H1 (cell line): ENCODE measurements at regions not wholly inside any gene's neighbourhood (a gene's known extent, or its start where the extent isn't known, plus 50 kb on each side); places are given as distances from the start of the nearest gene placed in this dataset.

Experiments
- CTCF ChIP-seq, 3 experiments: IDR thresholded peaks; 1 replicate in 2 of 3; 2 replicates in 1 of 3; pipeline versions ENCODE4 v1.5.1 to v1.6.1; 2011; ENCODE audit warnings: low read length in 3 of 3, mild to moderate bottlenecking in 3 of 3, inconsistent platforms in 2 of 3, low read depth in 1 of 3, moderate library complexity in 1 of 3; ENCODE audit not compliant: insufficient read depth in 1 of 3; ENCODE audit errors: control extremely low read depth in 1 of 3
- E2F6 ChIP-seq: IDR thresholded peaks from 2 replicates; pipeline ENCODE4 v1.6.1; 2012; ENCODE audit warnings: inconsistent platforms

DNA sequence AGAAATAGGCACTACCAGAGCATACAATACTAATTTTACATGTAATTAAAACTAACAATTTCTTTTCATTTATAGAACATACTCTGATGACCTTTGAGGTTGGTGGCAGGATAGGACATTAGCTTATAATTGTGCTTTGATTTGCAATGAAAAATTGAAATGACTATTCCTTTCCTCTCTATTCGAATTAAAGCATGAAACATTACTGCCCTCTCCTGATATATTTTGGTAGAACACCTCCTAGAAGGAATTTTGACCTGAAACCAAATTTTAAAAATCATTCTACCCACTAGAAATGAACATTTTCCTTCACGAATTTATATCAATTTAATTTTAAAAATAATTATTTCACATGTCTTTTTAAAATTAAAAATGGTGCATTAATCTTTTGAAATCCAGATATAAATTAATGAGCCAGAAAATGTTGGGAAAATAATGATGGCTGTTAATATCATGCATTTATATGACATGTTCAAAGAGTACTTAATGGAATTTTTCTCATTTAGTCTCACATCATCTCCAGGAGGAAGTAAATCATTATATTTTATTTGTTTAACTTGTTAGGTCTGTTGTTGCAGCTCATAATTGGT, 556.3 kb upstream of the ARGLU1 start (continued):
- TF ChIP-seq CTCF (IDR thresholded peaks at IDR 0.05; ENCODE audit: control extremely low read depth in 1 of 3, insufficient read depth in 1 of 3, low read depth in 1 of 3, low read length in 3 of 3) (peak in 2 of 3 experiments; percentile 25 to 41; a peak in 2 of 4 replicates), E2F6 (no peak)
- TF ChIP-seq, all 59 proteins: peak for 2
